Astrocyte (in vitro differentiated cells and primary cell): ENCODE measurements at regions not wholly inside any gene's neighbourhood (a gene's known extent, or its start where the extent isn't known, plus 50 kb on each side); places are given as distances from the start of the nearest gene placed in this dataset.

Experiments used
- CTCF ChIP-seq: IDR thresholded peaks from 2 replicates; pipeline ENCODE4 v1.5.1; 2011; ENCODE audit warnings: low read depth, mild to moderate bottlenecking, inconsistent platforms, low read length, moderate library complexity; ENCODE audit not compliant: insufficient read depth
- EZH2 ChIP-seq: IDR thresholded peaks from 2 replicates; pipeline ENCODE4 v1.6.1; 2012; ENCODE audit warnings: mild to moderate bottlenecking, low read length, inconsistent platforms; ENCODE audit not compliant: insufficient read depth

- TF ChIP-seq CTCF (no peak), EZH2 (no peak)
Measured at GRCh38 chr3:194025951-194026350, 110.0 kb upstream of the HES1 start.
